HG03354 (cell line): ENCODE measurements at regions not wholly inside any gene's neighbourhood (a gene's known extent, or its start where the extent isn't known, plus 50 kb on each side); places are given as distances from the start of the nearest gene placed in this dataset.
"Not testable (repeated sequence)": the region's sequence is repeated elsewhere in the genome, so short reads cannot be mapped to it uniquely, and the experiment has no call there.

ENCODE experiments used
- ATAC-seq: cut with Tn5 transposase; IDR thresholded peaks from one replicate; pipeline ENCODE4 v1.9.1; 2021; ENCODE audit warnings: mild to moderate bottlenecking; ENCODE audit not compliant: unreplicated experiment, poor library complexity, severe bottlenecking

GRCh38 chr5:142420561-142421227 lies 95.9 kb upstream of the SPRY4 start:
- peak; percentile 61 for ATAC-seq

- ATAC-seq: no peak
These were observed 87.8 kb upstream of the SPRY4 start for GRCh38 chr5:142412581-142412980.

GRCh38 chr5:142411656-142412425 lies 87.0 kb upstream of the SPRY4 start:
- ATAC-seq: no peak

DNA sequence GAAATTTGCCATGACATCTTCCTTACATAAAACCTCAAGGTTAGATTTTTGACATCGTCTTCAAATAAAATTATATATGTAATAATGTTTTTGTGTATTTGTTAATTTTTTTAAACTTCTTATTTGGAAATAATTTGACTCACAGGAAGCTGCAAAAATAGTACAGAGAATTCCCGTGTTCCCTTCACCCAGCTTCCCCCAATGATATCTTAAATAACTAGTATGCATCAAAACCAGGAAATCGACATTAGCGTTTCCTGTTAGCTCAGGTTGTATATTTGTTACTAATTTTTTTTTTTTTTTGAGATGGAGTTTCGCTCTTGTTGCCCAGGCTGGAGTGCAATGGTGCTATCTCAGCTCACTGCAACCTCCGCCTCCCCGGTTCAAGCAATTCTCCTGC lies 86.3 kb upstream of the SPRY4 start:
- no peak for ATAC-seq

DNA sequence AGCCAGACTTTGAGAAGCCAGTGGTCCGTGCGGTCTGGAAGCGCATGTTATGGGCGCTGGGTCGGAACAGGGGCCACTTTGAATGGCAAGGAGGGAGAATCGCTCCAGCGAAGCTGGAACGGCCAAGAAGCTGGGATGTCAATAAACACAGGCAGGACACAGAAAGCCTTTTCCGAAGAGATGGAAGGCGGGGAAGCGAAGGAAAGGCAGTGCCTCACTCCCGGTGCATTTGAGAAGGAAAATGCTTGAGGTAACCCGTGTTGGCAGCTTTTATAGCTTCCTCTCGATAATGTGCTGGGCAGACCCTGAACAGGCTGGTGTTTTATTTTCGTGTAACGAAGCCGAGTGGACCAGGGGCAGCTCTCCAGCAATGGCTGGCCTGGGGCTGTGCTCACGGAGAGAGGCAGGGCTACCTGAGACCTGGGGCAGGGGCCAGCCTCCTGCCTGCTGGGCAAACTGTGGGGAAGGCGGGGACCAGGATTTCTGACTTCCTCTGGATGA lies 84.2 kb upstream of the SPRY4 start:
- ATAC-seq: no peak

GRCh38 chr5:142408536-142408935 lies 83.7 kb upstream of the SPRY4 start:
- ATAC-seq: no peak

GRCh38 chr5:142405814-142406395 lies 81.1 kb upstream of the SPRY4 start:
- ATAC-seq: no peak

- no peak for ATAC-seq
These were observed 80.2 kb upstream of the SPRY4 start for GRCh38 chr5:142405023-142405422.

DNA sequence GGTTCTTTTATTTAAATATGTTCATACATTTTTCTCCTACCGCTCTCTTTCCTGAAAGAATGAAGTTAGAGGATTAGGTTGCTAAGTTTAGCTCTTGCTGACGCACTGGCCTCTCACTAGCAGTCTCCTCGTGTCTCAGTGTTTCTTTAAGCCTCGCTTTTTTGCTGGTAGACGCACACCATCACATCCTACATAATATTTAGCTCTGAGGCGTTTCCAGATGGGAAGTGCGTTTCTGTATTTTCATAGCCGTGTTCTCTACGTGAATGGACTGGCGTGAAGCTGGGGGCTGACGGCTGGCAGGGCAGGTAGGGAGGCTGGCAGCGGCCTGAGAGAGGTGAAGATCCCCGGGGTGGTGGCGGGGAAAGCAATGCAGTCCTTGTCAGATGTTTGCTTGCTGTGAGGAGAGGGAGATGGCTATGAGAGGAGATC lies 79.2 kb upstream of the SPRY4 start:
- ATAC-seq: no peak

DNA sequence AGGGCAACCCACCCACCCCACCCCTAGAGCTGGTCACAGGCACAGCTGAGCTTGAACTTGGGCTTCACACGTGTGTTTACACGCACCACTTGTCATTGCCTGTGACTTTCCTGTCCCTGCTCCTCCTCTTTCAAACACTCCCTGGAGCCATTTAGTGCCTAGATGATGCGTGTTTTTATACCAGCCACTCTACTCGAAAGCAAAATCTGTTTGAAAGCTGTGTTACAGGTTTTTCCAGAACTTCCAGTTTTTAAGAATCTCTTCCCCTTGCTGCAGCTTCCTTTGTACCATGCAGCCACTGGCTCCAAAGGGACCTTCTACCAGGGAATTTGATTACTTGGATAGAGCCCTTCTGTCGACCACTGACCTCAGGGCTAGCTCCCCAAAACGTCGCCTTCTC lies 78.8 kb upstream of the SPRY4 start:
- ATAC-seq: no peak

DNA sequence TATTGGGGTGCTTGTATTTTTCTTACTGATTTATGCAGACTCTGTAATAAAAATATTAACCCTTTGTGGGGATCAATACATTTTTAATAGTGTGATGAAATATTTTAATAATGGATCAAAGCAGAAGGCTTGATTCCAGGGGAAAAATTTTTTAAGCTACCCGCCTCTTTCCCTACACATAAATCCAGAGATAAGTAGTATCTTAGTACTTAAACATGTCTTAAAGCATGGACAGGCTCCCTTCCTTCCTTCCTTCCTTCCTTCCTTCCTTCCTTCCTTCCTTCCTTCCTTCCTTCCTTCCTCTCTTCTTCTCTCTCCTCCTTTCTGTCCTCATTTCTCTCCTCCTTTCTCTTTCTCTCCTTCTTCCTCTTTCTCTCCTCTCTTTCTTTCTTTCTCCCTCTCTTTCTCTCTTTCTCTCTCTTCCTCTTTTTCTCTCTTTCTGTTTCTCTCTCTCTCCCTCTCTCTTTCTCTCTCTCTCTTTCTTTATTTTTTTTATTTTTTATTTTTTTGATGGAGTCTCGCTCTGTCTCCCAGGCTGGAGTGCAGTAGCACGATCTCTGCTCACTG lies 78.0 kb upstream of the SPRY4 start:
- no peak for ATAC-seq

DNA sequence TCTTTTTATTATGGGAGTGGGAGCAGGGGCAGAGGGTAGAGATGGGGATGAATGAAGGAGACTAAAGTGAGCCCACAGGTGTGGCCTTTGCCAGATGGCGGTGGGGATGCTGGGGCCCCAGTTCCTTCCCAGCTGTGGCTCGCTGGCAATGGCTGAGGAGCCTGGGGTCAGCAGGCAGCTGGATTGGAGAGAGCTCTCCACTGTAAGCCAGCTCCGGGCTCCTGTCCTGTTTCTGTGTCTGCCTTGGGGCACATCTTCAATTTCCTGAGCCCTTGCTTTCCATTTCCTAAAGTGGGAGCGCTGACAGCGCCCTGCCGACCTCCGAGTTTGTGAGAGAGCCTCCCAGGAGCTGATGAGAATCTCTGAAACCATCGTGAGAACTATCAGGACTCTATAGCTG lies 75.6 kb upstream of the SPRY4 start:
- ATAC-seq: no peak

GRCh38 chr5:142399891-142400290 lies 75.1 kb upstream of the SPRY4 start:
- ATAC-seq: no peak

DNA sequence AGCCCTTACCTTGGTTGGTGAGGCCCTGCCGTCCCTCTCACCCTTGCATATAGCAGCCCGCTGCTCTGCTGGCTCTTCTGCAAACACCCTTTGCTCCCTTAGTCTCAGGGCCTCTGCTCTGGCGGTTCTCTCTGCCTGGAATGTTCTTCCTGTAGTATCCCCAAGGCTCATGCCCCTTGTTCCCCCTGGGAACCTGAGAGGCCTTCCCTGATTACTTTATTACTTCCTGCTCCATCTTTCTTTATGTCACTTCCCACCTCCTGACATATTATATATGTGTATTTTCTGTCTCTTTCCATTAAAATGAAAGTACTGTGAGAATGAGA lies 73.9 kb upstream of the SPRY4 start:
- no peak for ATAC-seq

DNA sequence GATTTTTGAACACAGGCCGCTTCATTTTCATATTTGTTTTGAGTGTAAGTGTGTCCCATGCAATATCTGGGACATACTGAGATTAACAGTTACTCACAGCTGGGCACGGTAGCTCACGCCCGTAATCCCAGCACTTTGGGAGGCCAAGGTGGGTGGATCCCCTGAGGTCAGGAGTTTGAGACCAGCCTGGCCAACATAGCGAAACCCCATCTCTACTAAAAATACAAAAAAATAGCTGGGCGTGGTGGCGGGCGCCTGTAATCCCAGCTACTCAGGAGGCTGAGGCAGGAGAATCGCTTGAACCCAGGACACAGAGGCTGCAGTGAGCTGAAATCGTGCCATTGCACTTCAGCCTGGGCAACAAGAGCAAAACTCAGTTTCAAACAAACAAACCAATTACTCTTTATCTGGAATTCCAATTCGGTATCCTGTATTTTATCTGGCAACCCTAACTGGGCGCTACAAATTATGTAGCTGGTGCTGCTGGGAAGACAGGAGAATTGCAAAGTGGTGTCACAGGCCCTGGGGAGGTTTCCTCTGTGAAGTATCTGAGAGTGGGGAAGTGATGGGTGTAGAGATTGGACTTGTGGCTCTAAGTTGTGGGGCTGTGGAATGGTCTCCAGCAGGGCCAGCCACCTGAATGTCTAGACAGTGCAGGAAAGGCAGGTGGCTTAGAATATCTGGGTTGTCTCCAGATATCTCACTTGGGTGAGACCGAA lies 73.3 kb upstream of the SPRY4 start:
- ATAC-seq: not testable (repeated sequence)

GRCh38 chr5:142397178-142397577 lies 72.4 kb upstream of the SPRY4 start:
- ATAC-seq: no peak

DNA sequence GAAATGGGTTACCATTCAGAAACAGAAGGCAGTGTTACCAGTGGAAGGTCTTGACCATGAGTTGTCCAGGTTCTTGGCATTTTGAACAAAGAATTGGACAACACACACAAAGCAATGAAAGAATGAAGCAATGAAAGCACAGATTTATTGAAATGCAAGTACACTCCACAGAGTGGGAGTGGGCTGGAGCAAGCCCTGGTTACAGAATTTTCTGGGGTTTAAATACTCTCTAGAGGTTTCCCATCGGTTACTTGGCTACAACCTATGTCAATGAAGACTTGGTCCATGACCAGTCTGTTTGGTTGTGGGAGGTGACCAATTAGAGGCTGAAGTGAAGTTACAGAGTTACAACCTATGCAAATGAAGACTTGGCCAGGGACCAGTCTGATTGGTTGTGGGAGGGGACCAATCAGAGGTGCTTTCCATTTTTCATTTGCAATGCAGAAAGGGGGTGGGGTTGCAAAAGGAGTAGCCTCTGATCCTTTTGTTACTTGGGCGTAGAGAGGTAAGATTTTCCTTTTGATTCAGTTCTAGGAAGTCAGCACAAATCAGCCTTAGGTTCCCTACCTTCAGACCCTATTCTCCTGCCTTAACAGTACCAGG lies 71.7 kb upstream of the SPRY4 start:
- no peak for ATAC-seq

DNA sequence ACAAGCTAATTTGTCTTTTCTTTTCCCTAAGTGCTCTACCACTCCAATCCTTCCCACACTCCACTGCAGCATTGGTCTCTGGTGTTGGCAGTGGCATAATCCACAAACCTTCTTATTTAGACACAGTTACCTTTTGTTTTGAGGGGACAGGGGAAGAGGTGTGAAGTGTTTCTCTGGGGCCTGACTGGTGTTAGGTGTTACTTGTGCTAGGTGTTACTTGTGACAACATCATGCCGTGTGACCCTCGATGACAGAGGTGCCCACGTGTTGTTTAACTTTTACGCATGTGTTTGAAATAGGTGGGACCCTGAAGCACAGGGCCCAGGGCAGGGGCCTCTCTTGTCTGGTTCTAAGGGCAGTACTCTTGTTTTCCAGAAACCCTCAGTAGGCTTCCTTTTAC lies 70.5 kb upstream of the SPRY4 start:
- no peak for ATAC-seq

DNA sequence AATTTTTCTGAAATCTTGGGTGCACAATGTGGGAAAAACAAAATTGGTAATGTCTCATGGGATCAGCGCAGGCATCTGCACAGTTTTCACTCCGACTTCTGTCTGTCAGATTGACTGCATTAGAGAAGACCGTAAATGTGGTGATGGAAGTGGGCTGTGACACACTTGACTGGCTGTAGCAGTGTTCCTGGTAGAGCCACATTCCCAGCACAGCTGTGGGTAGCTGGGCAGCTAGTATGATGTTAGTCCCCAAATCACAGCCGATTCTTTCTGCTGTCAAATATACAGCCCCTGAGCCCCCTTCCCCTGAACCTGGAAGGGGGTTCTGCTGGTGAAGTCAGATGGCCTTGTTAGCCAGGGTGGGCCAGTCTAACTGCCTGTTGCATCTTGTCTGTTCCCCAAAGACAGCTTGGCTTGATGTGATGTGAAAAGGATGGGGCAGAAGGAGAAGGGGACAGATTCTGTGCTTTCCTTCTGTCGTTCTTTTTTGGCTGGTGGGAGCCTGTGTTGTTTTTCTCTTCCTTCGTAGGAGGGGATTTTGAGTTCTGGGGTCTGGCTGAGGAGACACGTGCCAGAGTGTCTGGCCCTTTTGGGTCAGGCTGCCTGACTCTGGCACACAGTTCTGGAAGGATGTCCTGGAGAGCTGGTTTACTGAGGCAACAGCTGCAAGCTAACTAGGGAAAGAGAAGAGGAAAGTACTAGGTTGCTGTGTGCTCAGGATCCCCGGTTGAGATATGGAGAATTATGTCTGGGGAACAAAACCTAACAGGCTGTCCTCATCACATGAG lies 66.4 kb upstream of the SPRY4 start:
- ATAC-seq: no peak
